Hematopoietic multipotent progenitor cell treated with erythropoietin and hydrocortisone succinate and interleukin-3 and kit ligand, for 6 days (in vitro differentiated cells): ENCODE measurements at regions not wholly inside any gene's neighbourhood (a gene's known extent, or its start where the extent isn't known, plus 50 kb on each side); places are given as distances from the start of the nearest gene placed in this dataset.

Experiments
- DNase-seq: peaks from one replicate; pipeline ENCODE4 v3.0.0-alpha.2; 2015

GRCh38 chr2:181307203-181307991, 149.8 kb upstream of the ITGA4 start:
- peak; percentile 23 for DNase-seq

DNA sequence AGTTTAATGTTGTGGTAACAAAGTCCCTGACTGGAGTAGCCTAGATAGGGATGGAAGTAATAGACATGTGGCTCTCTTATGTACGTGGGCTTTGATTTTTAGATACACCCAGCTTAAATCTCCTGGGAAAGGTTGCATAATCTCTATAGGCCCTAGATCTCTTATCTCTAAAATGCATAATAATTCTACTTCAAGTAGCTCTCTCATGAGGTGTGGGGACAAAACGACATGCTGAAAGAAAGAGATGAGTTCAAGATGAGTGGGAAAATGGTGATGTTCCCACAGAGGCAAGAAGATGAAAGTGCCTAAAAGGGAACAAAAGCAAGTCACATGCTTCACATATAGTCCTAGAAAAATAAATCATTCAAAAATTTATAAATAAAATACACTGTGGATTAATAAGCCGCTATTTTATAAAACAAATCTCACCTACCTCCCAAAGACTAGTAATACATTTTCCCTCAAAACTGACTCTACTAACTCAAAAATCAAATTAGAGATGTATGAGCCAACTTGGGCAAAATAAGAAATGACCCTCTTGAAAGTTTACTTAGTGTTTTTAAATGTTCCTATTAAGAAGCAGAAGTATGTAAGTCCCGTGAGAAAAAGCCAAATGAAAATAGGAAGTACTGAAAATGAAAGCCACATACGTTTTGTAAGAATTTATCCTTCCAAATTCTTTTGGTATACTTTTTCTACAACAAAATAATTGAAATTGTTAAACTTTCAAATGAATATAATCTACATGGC, 148.2 kb upstream of the ITGA4 start:
- peak; percentile 72 for DNase-seq

GRCh38 chr2:181309586-181309985, 147.6 kb upstream of the ITGA4 start:
- peak; percentile 85 for DNase-seq

DNA sequence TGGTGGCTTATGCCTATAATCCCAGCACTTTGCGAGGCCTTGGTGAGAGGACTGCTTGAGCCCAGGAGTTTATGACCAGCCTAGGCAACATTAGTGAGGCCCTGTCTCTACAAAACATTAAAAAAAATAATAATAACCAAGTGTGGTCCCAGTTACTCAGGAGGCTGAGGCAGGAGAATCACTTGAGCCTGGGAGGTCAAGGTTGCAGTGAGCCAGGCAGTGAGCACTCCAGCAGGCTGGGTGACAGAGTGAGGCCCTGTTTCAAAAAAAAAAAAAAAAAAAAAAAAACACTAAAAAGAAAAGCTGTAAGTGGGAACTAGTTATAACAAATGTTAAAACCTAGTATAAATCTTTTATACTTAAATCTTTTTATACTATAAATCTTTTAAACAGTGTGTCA, 146.2 kb upstream of the ITGA4 start:
- DNase-seq, result peak; percentile 13

DNA sequence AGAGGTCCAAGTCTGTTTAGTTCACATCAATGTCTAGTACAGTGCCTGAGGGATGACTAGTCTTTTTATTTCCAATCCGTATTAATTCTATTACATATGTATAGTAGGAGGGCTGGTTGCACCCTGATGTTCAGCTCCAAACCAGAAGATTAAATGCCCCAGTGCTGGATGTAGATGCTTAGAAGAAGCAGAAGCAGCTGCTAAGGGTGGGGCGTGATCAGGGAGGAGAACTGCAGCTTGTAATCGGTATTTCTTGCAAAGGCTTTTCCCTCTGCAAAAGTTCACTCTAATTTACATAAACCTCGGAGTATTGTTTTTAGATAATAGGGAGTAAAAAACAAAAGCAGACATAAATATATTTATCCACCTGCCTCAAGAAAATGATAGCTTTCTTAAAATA, 145.3 kb upstream of the ITGA4 start:
- peak; percentile 82 for DNase-seq

DNA sequence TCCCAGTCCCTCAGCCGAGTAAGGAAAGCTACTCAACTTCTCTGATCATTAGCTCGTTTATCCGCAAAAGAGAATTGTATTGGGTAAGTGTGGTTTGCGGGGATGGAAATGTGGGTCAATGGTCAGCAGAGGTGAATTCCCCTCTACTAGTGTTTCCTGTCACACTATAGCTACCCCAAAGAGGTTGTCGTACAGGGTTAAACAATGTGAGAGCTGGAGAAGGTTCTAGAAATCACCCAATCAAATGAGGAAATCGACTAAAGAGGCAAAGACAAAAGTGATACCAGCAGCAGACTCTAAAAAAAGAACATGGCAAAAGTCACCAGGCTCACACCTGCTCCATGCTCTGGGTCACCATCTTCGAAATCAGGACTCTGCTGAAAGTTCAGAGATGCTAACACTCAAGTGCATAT, 144.7 kb upstream of the ITGA4 start:
- DNase-seq, result no peak

GRCh38 chr2:181313845-181314244, 143.3 kb upstream of the ITGA4 start:
- DNase-seq, result no peak

DNA sequence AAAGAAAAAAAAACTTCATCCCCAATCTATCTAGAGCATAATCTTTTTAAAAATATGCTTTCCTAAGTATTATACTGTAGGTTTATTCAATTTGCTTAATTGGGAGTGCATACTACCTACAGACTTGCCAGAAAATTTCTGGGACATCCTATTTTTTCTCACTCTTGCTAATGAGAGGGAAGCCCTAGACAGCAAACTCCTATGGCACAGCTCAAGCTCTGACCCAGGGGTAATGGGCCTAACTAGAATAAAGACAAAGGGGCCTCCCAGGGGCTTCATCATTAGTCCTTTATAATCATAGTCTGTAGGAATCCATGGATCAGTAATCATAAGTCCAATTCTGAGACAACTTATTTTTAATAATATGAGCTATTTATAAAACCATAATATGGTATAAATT, 142.6 kb upstream of the ITGA4 start:
- DNase-seq, result peak; percentile 15

GRCh38 chr2:181317511-181317910, 139.7 kb upstream of the ITGA4 start:
- DNase-seq, result no peak

DNA sequence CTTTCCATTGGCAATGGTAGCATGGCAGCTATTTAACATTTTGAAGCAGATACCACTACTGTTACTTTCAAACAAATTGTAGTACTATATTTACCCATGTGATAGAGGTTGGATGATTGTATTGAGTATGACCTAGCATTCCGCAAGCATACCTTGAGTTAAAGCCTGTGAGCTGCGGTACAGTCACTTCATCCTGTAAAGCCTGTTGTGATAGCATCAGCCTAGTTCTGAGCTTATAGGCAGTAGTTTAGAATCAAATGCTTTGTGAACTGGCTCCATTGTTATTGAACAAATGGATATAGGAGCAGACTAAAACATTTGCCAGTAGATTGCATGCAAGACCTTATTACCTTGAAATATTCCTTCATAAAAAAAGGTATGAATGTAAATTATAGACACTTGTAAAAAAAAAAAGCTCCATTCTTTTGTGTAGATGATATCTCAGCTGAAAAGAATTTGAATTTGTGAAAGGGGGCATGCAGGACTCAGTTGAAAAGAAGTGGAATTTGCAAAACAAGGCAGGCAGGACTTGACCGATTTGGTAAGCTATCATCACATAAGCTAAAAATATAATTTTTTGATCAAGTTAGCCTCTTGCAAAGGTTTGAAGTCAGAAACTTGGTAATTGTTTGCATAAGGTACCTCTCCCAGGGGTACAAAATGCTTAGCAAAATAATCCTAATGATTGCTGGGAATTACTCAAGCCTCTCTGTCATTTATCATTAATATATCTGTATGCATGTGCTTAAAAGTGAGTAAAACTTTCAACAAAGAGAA, 138.5 kb upstream of the ITGA4 start:
- no peak for DNase-seq

GRCh38 chr2:181319286-181319685, 137.9 kb upstream of the ITGA4 start:
- no peak for DNase-seq

DNA sequence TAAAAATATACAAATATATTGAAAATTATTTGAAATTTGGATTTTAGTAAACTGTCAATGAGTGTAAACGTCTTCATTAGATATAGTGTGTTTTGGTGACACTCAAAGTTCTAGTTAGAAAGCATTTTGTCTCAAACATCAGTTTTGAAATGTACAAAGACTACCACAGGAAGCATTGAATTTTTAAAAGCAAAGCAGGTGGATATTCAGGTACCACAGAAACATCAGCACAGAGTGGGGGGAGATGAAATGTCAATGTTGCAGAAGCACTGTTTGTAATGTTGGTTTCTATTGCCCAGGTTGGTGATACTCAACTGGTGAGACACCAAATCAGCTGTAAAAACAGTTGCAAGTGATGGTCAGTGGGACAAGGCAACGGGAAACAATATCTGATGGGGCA, 136.5 kb upstream of the ITGA4 start:
- no peak for DNase-seq

GRCh38 chr2:181324912-181325311, 132.3 kb upstream of the ITGA4 start:
- no peak for DNase-seq

- peak; percentile 54 for DNase-seq
Measured at GRCh38 chr2:181326661-181327060, 130.5 kb upstream of the ITGA4 start.

DNA sequence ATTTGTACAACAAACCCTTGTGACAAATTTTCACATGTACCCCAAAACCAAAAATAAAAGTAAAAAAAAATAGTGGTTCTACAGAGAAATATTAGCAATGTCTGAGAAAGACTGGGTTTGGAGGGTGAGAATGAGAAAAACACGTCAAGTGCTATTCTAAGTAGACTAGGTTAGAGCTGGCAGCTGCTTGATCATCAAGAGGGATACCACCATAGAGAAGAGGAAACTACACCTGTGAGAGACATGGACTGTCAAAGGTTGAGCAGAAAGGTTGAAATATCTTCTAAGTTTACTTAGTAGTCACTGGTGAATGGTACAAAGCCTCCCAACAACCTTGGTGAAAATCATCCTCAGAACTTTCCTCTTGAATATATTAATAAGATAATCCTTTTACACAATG, 126.9 kb upstream of the ITGA4 start:
- no peak for DNase-seq

DNA sequence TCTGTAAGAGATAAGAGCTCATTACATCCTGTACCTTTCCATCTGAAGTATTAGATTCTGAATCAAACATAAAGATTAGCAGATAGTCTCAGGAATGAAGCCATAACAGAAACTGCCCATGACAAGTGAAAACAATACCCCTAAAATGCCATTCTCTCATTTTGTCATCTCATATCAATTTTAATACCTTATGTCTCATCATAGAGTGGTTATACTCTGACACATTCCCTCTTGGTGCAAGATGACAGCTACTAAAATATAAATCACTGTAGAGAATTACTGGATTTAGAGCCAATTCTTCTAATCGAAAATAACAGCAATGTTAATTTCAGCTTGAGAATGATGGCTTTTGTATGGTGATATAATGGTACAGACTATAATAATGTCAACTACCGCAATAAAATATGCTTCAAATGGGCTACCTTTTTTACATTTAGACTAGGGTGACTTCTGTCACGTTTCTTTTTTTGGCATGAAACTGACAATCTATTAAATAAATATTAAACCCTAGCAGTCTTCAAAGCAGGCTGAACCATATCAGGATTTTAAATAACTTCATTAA, 125.1 kb upstream of the ITGA4 start:
- DNase-seq, result no peak

- DNase-seq, result no peak
Measured at GRCh38 chr2:181334158-181334826, 122.9 kb upstream of the ITGA4 start.

DNA sequence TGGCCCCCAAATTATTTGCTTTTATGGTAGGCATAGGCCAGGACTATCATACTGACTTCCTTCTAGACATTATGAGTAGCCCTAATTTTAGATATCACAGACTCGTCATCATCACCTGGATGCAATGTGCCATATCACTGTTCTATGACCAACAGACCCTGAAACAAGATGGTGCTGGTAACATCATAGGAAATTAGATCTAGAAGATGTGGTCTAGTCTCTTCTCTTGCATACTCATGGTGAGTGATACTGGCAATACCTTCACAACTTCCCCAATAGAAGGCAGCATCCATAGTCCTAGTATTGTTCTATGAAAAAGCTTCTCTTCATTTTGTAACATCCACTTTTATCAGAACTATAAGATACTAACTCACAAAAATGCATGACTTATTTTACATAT, 116.3 kb upstream of the ITGA4 start:
- no peak for DNase-seq

- DNase-seq, result peak; percentile 55
Measured at GRCh38 chr2:181341855-181342600, 115.2 kb upstream of the ITGA4 start.

GRCh38 chr2:181348107-181348837, 108.9 kb upstream of the ITGA4 start:
- DNase-seq, result peak; percentile 28

- DNase-seq, result peak; percentile 51
Measured at GRCh38 chr2:181352158-181352557, 105.0 kb upstream of the ITGA4 start.
